ENCODE measurements at regions not wholly inside any gene's neighbourhood (a gene's known extent, or its start where the extent isn't known, plus 50 kb on each side); places are given as distances from the start of the nearest gene placed in this dataset.

- Mint-ChIP-seq H3K9me3 (no peaks in the 10 kb centered on the region), H3K4me1 (no peaks in the 10 kb centered on the region), H3K27me3 (ENCODE audit: insufficient read depth) (no peaks in the 10 kb centered on the region), H3K4me3 (no peak overlapping the region), H3K36me3 (ENCODE audit: low read depth) (no peaks in the 10 kb centered on the region), H3K27ac (no peak overlapping the region)
- H3K27me3 ChIP-seq (ENCODE audit: control insufficient read depth, insufficient read depth, low read length, poor library complexity, severe bottlenecking), result no peaks in the 10 kb centered on the region
- no peak for DNase-seq
- H3K9ac ChIP-seq (ENCODE audit: extremely low read depth, low read length, poor library complexity, severe bottlenecking), result no peak overlapping the region
- H3K36me3 ChIP-seq (ENCODE audit: control insufficient read depth, insufficient read depth, low read length), result no peaks in the 10 kb centered on the region
- no peak overlapping the region for H3K4me3 ChIP-seq (ENCODE audit: low read length)
- 67 to 81% methylated on average over 10 to 12 of the region's 14 CpGs for WGBS, 2 experiments (ENCODE audit: insufficient coverage in 1 of 2, insufficient read length in 1 of 2)
- H3K4me1 ChIP-seq (ENCODE audit: control insufficient read depth, insufficient read depth, low read length), result no peaks in the 10 kb centered on the region
- H3K27ac ChIP-seq (ENCODE audit: low read depth, low read length), result peak overlapping the region; percentile 78
- no peaks in the 10 kb centered on the region for H3K9me3 ChIP-seq (ENCODE audit: control insufficient read depth, low read length)
- TF ChIP-seq CTCF (conservative IDR thresholded peaks at IDR 0.05), result no peak
Observed at GRCh38 chr18:75784390-75784789, 356.9 kb upstream of the SMIM21 start.

GRCh38 chr18:75783566-75784281 lies 356.2 kb upstream of the SMIM21 start:
- no peak for DNase-seq
- TF ChIP-seq CTCF (conservative IDR thresholded peaks at IDR 0.05), result no peak
- H3K4me1 ChIP-seq (ENCODE audit: control insufficient read depth, insufficient read depth, low read length), result no peaks in the 10 kb centered on the region
- WGBS, 2 experiments (ENCODE audit: insufficient coverage in 1 of 2, insufficient read length in 1 of 2), result 81 to 87% methylated on average over 6 to 14 of the region's 14 CpGs
- Mint-ChIP-seq H3K9me3 (no peaks in the 10 kb centered on the region), H3K4me1 (no peaks in the 10 kb centered on the region), H3K27ac (no peak overlapping the region), H3K4me3 (no peak overlapping the region), H3K36me3 (ENCODE audit: low read depth) (no peaks in the 10 kb centered on the region), H3K27me3 (ENCODE audit: insufficient read depth) (no peaks in the 10 kb centered on the region)
- H3K27me3 ChIP-seq (ENCODE audit: control insufficient read depth, insufficient read depth, low read length, poor library complexity, severe bottlenecking), result no peaks in the 10 kb centered on the region
- H3K9me3 ChIP-seq (ENCODE audit: control insufficient read depth, low read length), result no peaks in the 10 kb centered on the region
- no peak overlapping the region for H3K4me3 ChIP-seq (ENCODE audit: low read length)
- peak overlapping the region; percentile 78 for H3K27ac ChIP-seq (ENCODE audit: low read depth, low read length)
- no peak overlapping the region for H3K9ac ChIP-seq (ENCODE audit: extremely low read depth, low read length, poor library complexity, severe bottlenecking)
- no peaks in the 10 kb centered on the region for H3K36me3 ChIP-seq (ENCODE audit: control insufficient read depth, insufficient read depth, low read length)

- H3K9ac ChIP-seq (ENCODE audit: extremely low read depth, low read length, poor library complexity, severe bottlenecking), result no peak overlapping the region
Observed at GRCh38 chr18:75782826-75783225, 355.3 kb upstream of the SMIM21 start.

More at GRCh38 chr18:75782826-75783225, 355.3 kb upstream of the SMIM21 start:
- WGBS, 2 experiments (ENCODE audit: insufficient coverage in 1 of 2, insufficient read length in 1 of 2), result 90 to 93% methylated on average over 7 to 11 of the region's 11 CpGs
- TF ChIP-seq CTCF (conservative IDR thresholded peaks at IDR 0.05), result no peak
- Mint-ChIP-seq H3K36me3 (ENCODE audit: low read depth) (no peaks in the 10 kb centered on the region), H3K4me1 (no peaks in the 10 kb centered on the region), H3K4me3 (no peak overlapping the region), H3K9me3 (no peaks in the 10 kb centered on the region), H3K27me3 (ENCODE audit: insufficient read depth) (no peaks in the 10 kb centered on the region), H3K27ac (no peak overlapping the region)
- H3K4me3 ChIP-seq (ENCODE audit: low read length), result no peak overlapping the region
- no peaks in the 10 kb centered on the region for H3K36me3 ChIP-seq (ENCODE audit: control insufficient read depth, insufficient read depth, low read length)
- no peak for DNase-seq
- no peaks in the 10 kb centered on the region for H3K9me3 ChIP-seq (ENCODE audit: control insufficient read depth, low read length)
- H3K27me3 ChIP-seq (ENCODE audit: control insufficient read depth, insufficient read depth, low read length, poor library complexity, severe bottlenecking), result no peaks in the 10 kb centered on the region
- no peaks in the 10 kb centered on the region for H3K4me1 ChIP-seq (ENCODE audit: control insufficient read depth, insufficient read depth, low read length)
- no peak overlapping the region for H3K27ac ChIP-seq (ENCODE audit: low read depth, low read length)

Data from endodermal cell (in vitro differentiated cells).